Breast epithelium (tissue), 3 donors: ENCODE measurements at regions not wholly inside any gene's neighbourhood (a gene's known extent, or its start where the extent isn't known, plus 50 kb on each side); places are given as distances from the start of the nearest gene placed in this dataset.

Experiments used
- CTCF ChIP-seq, 3 donors: fragments of 450-650 bp; IDR thresholded peaks; one replicate each; pipeline ENCODE4 v1.5.1; 2016 to 2017; ENCODE audit warnings: antibody characterized with exemption in 3 of 3, mild to moderate bottlenecking in 3 of 3, moderate library complexity in 3 of 3
- POLR2A ChIP-seq: fragments of 450-650 bp; IDR thresholded peaks from one replicate; pipeline ENCODE4 v1.6.1; 2016; ENCODE audit warnings: antibody characterized with exemption, mild to moderate bottlenecking, moderate library complexity
- POLR2AphosphoS5 ChIP-seq, 3 donors: sonication (generic); formaldehyde crosslinking; IDR thresholded peaks; one replicate each; pipeline ENCODE4 v1.6.1; 2017; ENCODE audit warnings: antibody characterized with exemption in 3 of 3

GRCh38 chrX:149151805-149152757, 353.0 kb downstream of the IDS start:
- TF ChIP-seq POLR2A, result no peak
- no peak for TF ChIP-seq POLR2AphosphoS5 (IDR thresholded peaks at IDR 0.05)
- TF ChIP-seq CTCF (IDR thresholded peaks at IDR 0.05), result no peak
